T1000 (cell line): ENCODE measurements at regions not wholly inside any gene's neighbourhood (a gene's known extent, or its start where the extent isn't known, plus 50 kb on each side); places are given as distances from the start of the nearest gene placed in this dataset.
"Not testable (repeated sequence)": the region's sequence is repeated elsewhere in the genome, so short reads cannot be mapped to it uniquely, and the experiment has no call there.

Experiments used
- DNase-seq: peaks from one replicate; lab custom pipeline; 2025; ENCODE audit warnings: mixed read lengths; lab: John Stamatoyannopoulos, UW

DNA sequence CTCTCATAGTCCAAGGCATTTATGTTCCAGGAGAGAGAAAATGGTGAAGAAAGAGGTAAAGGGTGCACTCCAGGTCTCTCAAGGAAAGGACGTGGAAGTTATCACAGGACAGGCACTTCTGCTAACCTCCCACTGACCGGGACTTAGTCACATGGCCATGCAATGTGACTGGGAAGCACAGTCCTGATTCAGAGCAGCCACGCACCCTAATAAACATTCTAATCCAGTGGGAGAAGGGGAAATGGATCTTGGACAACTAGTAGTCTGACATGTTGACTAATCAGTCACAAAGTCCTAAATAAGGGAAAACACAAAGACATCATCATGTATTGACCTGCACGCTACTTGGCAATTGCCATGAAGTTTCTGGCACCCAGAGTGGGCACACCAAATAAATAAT is 417.5 kb upstream of the ZMIZ1 start:
- no peak for DNase-seq

DNA sequence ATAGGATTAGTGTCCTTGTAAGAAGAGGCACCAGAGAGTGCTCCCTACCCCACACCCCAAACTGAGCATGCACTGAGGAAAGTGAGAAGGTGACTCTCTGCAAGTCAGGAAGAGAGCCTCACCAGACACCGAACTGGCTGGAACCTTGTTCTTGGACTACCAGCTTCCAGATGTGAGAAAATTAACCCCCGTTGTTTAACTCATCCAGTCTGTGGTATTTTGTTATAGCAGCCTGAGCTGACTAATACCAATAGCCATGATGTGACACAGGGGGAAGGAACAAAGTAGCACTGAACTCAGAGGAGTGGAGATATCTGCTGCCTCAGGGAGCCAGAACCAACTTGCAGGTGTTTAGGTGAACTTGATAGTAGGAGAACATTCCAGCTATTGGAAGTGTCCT is 415.2 kb upstream of the ZMIZ1 start:
- DNase-seq = no peak

DNA sequence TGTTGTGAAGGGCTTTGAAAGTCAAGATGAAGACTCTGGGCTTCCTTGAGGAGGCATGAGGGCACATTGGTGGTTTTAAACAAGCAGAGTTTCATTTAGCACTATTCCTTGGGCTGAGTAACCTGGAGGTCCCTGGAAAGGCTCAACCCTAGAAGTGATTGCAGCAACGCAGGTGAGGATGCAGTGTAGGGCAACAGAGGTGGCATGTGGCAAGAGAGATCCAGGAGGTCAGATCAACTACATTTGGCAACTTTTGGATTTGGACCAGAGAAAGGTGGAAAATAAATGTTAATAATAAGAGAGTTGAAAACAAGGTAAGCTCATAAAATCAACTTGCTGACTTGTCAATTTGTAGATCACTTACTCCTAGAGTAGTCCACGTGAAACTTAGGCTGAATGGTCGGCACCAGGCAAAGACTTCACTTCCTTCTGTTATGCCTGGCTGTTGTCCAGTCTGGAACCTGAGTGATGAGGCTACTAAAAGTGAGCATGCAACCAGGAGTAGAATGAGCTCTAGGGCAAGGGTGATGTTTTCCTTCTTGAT is 414.6 kb upstream of the ZMIZ1 start:
- no peak for DNase-seq

DNA sequence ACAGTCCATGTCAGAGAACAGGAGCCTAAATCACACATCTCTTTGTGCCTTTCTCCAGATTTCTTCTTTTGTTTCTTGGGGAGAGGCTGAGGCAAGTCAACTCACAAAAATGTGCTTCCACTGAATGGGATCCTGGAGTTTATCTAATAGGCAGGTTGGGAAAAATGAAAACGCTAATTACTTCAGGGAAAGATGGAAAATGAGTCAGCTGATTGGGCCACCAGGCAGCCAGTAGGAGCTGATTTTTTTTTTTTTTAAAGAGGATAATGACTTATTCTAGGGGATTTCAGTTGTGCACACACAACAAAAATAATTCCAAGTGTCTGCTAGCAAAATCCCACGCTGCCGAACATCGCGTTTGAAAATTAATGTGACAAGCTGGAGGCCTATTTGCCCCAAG is 412.8 kb upstream of the ZMIZ1 start:
- no peak for DNase-seq

DNA sequence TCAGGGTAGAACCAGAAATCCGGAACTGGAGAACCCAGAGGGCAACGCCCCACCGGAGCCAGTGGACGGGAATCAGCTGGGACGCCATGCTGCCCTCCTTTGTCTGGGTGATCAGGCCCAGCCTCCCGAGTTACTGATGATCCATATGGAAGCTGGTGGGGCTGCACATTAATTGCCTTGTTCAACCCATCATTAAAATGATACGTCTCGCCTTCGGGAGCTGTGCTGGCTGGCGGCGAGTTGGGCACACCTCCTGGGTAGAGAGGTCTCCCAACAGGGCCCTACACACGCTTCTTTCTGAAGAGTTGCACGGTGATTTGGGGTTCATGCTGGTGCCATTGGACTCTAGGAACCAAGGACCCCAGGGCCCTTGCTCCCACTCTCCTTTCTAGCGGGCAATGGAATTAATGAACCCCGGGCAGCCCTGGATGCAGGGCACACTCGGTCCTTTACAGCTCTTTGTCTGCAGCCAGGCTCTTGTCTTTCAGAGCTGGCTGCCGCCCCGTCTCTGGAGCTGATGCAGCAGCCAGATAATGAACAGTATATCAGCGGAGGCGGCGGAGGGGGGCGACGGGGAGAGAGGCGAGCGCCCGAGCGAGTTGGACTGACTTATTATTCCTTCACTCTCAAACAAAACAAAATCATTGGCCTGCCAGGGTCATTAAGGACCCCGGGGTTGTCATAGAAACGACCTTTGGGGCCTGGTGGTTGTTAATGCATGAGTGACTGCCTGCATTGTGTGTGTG is 412.2 kb upstream of the ZMIZ1 start:
- no peak for DNase-seq

DNA sequence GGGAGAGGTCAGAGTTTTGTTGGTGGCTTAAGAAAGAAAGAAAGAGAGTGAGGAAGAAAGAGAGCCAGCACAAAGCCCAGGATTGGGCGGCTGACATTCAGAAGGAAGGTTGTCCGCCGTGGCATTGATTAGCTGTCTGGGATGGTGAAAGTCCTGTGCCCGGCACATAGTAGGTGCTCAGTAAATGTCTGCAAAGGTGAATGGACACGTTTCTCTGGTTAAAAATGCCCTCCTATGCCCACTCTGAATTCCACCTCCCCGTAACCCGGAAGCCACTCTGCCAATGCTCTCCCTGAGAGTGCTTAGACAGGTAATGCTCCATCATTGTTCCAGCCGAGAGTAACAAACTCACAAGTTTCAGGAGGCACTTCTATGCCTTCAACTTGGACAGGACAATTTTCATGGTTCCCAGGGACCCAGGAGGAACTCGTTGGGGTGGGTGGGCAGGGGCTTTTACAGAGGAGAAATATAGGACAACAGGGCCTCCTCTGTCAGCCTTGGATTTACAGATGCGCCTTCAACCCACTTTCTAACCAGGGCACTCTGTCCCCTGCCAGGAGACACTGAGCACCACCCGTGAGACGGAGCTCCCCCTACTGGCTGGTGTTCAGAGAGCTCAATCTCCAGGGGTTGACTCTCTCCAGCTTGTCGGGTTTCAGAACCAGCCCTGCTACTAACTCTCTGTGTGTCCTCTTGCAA is 411.5 kb upstream of the ZMIZ1 start:
- DNase-seq = no peak

DNA sequence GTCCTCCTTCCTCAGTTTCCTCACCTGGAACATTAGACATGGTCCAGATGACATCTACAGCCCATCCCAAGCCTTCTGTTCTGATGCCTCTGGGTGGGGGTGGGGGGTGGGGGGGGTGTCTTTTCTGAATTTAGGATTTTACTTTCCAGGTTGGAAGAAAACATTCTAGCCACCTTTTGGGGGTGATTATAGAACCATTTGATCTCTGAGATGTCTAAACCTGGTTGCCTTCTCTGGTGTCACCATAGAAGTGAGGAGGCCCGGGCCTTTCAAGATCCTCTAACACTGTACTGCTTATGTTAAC is 411.0 kb upstream of the ZMIZ1 start:
- no peak for DNase-seq

DNA sequence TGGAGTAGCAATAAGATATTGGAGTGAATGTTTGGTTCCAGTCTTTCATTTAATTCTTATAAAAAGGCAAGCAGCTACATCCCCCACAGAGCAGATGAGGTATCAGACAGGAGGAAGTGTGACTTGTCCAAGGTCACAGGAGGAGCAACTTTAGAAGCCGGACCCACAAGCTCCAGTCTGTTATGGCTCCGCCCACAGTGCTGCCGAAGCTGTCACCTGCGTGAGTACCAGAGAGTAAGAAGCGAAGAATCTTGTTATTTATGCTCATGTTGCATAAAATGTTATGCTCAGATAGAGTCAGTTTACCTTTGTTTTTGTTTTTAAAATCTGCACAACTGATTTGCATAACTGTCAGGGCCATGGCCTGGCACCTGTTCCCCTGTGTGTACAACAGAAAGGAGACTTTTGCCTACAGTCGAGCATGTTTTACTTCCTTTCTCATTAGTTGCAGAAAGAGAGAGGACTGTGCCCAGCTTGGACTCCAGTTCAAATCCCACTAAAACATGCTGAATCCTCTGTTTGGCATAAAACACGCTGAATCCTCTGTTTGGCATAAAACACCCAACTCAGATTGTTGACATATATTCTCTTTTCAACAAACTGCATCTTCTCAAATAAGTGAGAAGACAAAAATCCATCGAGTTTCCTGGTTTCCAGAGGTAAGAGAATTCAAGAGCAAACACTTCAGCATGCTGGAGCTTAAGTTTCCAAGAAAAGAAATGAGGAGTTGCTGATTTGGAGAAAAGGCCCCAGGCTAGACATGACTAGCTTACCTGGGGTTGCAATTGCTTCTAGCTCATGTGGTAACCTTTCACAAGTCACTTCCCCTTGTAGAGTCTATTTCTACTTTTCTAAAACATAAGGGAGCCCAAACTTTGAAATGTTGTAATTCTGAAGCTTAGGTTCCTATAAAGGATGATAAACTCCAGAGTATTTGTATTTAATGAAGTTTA is 409.8 kb upstream of the ZMIZ1 start:
- no peak for DNase-seq

DNA sequence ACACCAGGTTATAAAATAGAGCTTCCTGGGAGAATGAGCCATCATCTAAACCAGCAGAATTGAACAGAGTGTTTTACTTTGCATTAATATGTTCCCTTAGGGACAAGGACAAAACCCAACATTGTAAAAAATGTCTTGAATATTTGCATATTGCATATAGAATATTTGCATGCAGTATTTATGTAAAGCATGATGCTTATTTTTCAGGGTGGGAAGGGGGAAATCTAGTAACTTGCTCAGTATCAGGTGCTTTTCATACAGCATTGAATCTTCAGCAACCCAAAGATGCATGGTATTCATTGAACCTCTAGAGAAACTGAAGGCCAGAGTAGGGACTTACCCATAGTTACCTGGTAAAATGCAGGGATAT is 409.2 kb upstream of the ZMIZ1 start:
- DNase-seq = no peak

DNA sequence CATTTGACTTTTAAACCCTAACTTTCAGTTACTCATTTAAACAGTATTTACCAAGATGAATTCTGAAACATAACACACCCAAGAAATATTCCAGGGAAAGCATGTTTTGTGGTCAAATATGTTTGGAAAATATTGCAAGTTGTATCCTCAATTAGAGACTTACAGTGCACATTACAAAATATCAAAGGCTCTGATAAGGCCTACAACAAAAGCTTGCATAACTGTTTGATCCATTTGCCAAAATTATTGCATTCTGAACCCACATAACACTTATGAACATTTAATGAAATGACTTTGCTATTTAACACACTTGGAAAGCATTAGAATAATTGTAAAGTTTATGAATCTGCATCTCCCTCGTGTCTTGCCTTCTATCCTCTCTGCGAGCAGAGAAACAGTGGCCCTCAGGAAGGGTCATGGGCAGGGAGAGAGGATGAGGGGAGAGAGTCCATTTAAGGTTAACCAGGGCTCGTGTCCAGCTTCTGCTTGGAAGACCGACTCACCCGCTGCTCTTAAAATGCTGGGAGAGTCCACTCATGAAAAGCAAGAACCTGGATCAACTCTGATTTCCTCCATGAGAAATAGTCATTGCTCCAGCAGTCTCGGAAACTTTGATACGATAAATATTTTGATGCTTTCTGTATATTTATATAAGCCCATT is 408.2 kb upstream of the ZMIZ1 start:
- DNase-seq = no peak

DNA sequence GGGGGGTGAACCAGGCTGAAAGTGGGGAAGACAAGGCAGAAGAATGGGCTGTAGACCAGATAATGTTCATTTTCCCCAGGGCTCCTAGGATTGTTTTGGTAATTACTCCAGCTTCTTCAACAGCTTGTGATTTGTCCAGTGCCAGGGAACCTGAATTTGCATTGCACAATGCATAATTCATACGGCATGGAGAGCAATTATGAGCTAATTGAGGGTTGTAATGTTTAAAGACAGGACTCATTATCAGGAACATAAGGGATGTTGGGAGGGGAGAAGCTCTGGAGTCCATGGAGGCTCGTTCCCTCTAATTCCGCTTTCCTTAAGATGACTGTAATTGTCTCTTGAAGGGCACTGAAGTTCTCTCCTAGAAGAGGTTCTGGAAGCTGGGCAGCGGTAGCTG is 405.0 kb upstream of the ZMIZ1 start:
- no peak for DNase-seq

DNA sequence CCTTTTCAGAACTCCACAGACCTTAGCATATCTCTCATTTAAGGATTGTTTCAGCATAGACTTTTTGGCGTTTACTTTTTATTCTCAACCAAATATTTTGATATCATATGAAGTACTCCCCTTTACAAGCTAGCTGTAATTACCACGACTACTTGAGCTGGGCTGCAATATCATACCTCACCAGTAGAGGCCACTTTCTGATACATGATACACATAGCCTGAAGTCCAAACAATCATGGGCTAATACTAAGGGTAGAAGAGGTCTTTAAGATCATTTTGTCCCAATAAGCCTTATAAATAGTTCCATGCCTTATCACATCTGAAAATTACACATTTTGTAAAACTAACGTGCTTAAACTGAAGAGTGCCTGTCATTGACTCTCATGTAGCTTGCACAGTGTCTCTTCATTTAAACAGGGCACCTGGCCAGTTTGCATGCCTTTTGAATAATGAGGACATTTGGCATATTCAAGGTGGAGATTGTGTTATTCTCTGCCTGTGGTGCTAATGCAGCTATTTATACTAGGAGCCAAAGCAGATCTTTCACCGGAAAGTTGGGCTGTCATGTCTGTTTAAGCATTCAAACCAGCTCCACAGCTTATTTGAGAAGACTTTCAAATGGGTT is 403.7 kb upstream of the ZMIZ1 start:
- DNase-seq = no peak

DNA sequence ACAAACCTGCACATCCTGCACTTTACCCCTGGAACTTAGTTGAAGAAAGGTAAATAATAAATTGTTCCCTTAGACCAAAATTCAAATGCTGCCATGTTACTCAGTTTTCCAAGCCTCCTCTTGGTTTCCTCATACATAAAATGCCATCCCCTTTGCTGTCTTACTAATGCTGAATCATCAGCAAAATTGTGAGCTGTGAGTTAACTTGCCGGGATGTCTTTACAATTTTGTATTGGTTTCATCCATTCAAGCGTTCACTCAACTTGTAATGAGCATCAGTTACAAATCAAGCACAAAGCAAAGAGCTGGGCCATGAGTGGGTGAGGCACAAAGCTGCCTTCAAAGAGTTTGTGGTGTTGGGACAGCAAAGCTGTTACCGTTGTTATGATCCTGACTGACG is 395.8 kb upstream of the ZMIZ1 start:
- DNase-seq = no peak

DNA sequence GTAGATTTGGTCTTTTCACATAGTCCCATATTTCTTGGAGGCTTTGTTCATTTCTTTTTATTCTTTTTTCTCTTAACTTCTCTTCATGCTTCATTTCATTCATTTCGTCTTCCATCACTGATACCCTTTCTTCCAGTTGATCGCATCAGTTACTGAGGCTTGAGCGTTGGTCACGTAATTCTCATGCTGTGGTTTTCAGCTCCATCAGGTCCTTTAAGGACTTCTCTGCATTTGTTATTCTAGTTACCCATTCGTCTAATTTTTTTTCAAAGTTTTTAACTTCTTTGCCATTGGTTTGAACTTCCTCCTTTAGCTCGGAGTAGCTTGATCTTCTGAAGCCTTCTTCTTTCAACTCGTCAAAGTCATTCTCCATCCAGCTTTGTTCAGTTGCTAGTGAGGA is 387.6 kb upstream of the ZMIZ1 start:
- not testable (repeated sequence) for DNase-seq

DNA sequence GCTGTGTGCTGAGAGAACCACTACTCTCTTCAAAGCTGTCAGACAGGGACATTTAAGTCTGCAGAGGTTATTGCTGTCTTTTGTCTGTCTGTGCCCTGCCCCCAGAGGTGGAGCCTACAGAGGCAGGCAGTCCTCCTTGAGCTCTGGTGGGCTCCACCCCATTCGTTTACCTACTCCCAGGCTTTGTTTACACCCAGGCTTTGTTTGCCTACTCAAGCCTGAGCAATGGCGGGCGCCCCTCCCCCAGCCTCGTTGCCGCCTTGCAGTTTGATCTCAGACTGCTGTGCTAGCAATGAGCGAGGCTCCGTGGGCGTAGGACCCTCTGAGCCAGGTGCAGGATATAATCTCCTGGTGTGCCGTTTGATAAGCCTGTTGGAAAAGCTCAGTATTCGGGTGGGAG is 386.8 kb upstream of the ZMIZ1 start:
- not testable (repeated sequence) for DNase-seq

DNA sequence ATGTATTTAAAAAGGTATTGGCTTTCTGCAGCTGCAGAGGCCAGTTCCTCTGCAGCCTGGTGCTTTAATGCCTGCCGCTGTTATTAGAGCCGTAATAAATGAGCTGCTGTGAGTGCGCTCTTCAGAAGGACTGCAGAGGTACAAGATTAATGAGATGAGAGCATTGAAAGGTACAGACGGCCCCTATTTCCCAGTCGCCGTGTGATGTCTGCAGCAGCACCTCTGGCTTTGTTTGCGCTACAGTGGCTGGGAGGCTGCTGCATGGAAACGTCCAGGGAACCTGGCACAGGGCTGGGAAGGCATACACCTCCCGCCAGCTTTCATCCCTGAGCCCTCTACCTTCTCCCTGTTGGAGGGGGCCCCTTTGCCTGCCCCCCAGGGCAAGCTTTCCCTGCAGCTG is 383.8 kb upstream of the ZMIZ1 start:
- DNase-seq = no peak

DNA sequence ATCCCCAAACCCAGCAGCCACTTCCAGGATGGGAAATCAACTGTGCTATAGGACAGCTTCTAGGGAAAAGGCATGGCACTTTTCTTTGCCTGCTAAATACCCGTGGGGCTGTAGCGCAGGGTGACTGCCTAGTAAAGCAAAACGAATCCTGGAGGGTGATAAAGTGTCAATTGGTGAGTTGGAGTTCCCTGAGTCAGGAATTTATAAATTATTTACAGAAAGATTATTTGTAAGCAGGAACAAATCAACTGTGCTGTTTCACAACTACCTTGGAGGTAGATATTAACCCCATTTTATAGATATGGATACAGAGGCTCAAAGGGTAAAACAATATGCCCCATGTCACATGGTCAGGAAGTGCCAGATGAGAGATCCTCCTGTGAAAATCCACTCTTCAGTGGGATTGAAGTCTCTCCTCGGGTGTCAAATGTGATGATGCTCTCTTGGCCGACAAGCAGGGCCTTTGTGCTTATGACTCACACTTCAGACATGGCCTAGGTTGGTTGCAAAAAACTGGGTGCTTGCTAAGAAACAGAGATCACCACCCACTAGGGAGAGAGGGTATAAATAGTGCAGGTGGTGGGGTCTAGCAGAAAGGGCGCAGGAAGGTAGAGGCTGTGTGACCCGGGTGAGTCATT is 383.2 kb upstream of the ZMIZ1 start:
- DNase-seq = no peak

DNA sequence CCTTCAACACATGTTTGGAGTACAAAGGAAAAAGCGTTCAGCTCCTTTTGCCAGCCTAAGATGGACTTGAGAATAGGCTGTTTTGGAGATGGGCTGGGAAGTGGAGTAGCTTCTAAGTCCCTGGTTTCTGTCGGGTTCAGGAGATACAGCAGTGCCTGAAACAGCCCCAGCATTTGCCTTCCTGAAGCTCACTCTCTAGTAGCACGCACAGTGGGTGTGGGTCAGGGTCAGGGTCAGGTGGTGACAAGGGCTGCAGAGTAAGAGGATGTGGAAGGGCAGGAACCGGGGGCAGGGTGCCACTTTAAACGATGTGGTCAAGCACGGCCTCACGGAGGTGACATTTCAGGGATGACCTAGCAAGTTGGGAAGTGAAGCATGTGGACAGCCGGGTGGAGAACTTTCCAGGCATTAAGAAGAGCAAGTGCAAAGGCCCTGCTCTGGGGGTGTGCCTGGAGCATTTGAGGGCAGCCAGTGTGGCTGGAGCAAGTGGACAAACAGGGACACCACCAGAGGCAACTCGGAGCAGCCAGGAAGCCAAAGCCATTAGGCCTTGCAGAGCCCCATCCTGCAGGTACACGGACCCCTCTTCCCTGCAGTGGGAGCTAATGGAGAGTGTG is 382.2 kb upstream of the ZMIZ1 start:
- no peak for DNase-seq

DNA sequence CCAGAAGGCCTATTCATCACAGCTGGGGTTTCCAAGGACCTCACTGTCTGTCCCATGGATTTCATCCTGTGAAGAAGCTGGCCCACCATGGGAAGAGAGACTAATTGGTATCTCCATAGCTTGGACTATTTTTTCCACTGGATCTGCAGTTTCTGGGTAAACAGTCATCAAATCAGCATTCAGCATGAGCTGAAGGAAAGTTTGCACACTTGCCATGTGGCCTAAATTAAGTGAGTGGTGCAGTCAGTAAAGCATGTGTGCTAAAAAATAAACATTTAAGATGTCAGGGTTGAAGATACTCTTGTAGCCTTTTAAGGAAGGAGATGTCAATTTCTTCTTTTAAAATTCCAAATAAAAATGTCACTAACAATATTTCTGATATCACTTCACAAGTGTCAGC is 381.1 kb upstream of the ZMIZ1 start:
- no peak for DNase-seq

DNA sequence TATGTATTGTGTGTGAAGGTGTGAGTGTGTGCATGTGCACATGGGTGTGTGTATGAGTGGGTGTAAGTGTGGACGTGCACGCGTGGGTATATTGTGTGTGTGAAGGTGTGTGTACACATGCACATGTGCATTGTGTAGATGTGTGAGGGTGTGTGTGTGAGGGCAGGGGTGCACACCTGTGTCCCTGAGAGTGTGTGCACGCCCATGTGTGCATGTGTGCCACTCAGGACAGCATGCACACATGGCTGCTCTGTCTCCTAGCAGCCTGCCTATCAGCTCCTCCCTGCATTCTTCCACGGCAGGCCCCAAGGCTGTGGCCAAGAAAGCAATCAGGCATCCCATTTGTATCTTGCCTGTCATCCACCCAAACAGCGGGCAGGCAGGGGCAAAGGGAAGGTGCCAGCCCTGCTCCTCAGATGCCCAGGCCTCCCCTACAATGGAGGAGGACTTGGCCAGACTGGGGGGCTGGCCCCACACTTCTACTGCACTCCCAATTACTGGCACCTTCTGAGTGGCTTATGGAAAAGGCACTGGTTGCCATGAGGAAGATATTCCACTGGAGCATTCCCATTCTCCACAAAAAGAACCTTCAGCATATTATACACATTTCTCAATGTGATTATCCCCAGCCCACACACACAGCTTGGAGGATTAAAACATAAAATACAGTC is 380.4 kb upstream of the ZMIZ1 start:
- no peak for DNase-seq
